H1 (cell line): ENCODE measurements at regions not wholly inside any gene's neighbourhood (a gene's known extent, or its start where the extent isn't known, plus 50 kb on each side); places are given as distances from the start of the nearest gene placed in this dataset.

Experiments used
- CHD7 ChIP-seq: fragments of 300-600 bp; sonication (generic); IDR thresholded peaks from 2 replicates; pipeline ENCODE4 v1.7.1; 2012; ENCODE audit warnings: low read length, moderate library complexity, mild to moderate bottlenecking, inconsistent platforms; ENCODE audit not compliant: insufficient replicate concordance
- KDM5A ChIP-seq: fragments of 200-600 bp; IDR thresholded peaks from 2 replicates; pipeline ENCODE4 v1.7.1; 2012; ENCODE audit warnings: mild to moderate bottlenecking, low read length, inconsistent platforms, mixed read lengths
- MAFK ChIP-seq: IDR thresholded peaks from 2 replicates; pipeline ENCODE4 v1.6.1; 2012; ENCODE audit warnings: low read depth, mild to moderate bottlenecking, improper control_type of control experiment, low read length
- RXRA ChIP-seq: IDR thresholded peaks from 2 replicates; pipeline ENCODE4 v1.6.1; 2011; ENCODE audit warnings: low read depth, mild to moderate bottlenecking, low read length, moderate library complexity; ENCODE audit not compliant: insufficient read depth
- SUZ12 ChIP-seq: fragments of 200-600 bp; sonication (generic); IDR thresholded peaks from 2 replicates; pipeline ENCODE4 v1.6.1; 2012; ENCODE audit warnings: mild to moderate bottlenecking, inconsistent platforms, low read length, moderate library complexity, mixed read lengths
- TAF1 ChIP-seq: IDR thresholded peaks from 2 replicates; pipeline ENCODE4 v1.6.1; 2011; ENCODE audit warnings: mild to moderate bottlenecking, low read depth, low read length
- ZNF274 ChIP-seq: IDR thresholded peaks from 2 replicates; pipeline ENCODE4 v1.7.0; 2012; ENCODE audit warnings: low read length, borderline replicate concordance; ENCODE audit errors: extremely low read depth

DNA sequence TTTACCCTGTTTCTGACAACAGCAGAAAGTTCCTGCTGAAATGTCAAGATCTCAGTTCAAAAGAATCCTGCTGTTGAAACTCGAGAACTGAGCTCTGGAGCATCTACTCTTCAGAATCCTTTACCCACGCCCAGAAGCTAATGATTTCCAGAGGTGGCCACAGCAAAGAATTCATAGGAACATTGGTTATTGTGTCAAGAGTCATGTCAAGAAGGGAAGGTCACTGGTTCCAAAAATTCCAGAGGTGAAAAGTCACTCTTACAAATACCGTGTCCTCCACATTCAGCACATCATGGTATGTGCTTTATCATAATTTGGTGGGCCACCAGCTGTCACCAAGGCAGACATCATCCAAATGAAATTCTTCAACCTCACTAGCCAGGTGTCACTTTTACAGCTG, 394.4 kb upstream of the NPVF start (continued):
- TF ChIP-seq CHD7 = no peak
- no peak for TF ChIP-seq ZNF274
- no peak for TF ChIP-seq RXRA
- no peak for TF ChIP-seq SUZ12
- no peak for TF ChIP-seq TAF1
- no peak for TF ChIP-seq KDM5A
- TF ChIP-seq MAFK = no peak
